Fibroblast of pulmonary artery (primary cell): ENCODE measurements at regions not wholly inside any gene's neighbourhood (a gene's known extent, or its start where the extent isn't known, plus 50 kb on each side); places are given as distances from the start of the nearest gene placed in this dataset.

Source experiments
- DNase-seq: peaks from one replicate; pipeline ENCODE4 v3.0.0-alpha.2; 2010; ENCODE audit warnings: low read depth
- H3K4me3 ChIP-seq: replicated peaks from 2 replicates; pipeline ENCODE4 v1.5.1; 2011; ENCODE audit warnings: low read depth, mild to moderate bottlenecking, control low read depth, low read length, moderate library complexity
- CTCF ChIP-seq: IDR thresholded peaks from 2 replicates; pipeline ENCODE4 v1.5.1; 2011; ENCODE audit warnings: mild to moderate bottlenecking, control low read depth, low read length, inconsistent platforms; ENCODE audit errors: missing control alignments

- no peak for TF ChIP-seq CTCF
These were observed 599.3 kb upstream of the ZEB2 start for GRCh38 chr2:145119225-145119624.

GRCh38 chr2:145116834-145117725 is 597.2 kb upstream of the ZEB2 start:
- TF ChIP-seq CTCF = no peak
- DNase-seq = no peak
- no peak overlapping the region for H3K4me3 ChIP-seq

More at GRCh38 chr2:145119225-145119624, 599.3 kb upstream of the ZEB2 start:
- H3K4me3 ChIP-seq = no peak overlapping the region
- no peak for DNase-seq

- TF ChIP-seq CTCF = no peak
- no peak overlapping the region for H3K4me3 ChIP-seq
- no peak for DNase-seq
These were observed 596.1 kb upstream of the ZEB2 start for GRCh38 chr2:145116056-145116455.

- DNase-seq = peak; percentile 35
- TF ChIP-seq CTCF = no peak
- no peak overlapping the region for H3K4me3 ChIP-seq
These were observed 594.8 kb upstream of the ZEB2 start for GRCh38 chr2:145114726-145115125.

- DNase-seq = no peak
- no peak for TF ChIP-seq CTCF
- no peak overlapping the region for H3K4me3 ChIP-seq
These were observed 592.5 kb upstream of the ZEB2 start for GRCh38 chr2:145112467-145112866.

- DNase-seq = peak; percentile 36
- no peak for TF ChIP-seq CTCF
- no peak overlapping the region for H3K4me3 ChIP-seq
These were observed 590.9 kb upstream of the ZEB2 start for GRCh38 chr2:145110668-145111356.
